ENCODE measurements at regions not wholly inside any gene's neighbourhood (a gene's known extent, or its start where the extent isn't known, plus 50 kb on each side); places are given as distances from the start of the nearest gene placed in this dataset.

DNA sequence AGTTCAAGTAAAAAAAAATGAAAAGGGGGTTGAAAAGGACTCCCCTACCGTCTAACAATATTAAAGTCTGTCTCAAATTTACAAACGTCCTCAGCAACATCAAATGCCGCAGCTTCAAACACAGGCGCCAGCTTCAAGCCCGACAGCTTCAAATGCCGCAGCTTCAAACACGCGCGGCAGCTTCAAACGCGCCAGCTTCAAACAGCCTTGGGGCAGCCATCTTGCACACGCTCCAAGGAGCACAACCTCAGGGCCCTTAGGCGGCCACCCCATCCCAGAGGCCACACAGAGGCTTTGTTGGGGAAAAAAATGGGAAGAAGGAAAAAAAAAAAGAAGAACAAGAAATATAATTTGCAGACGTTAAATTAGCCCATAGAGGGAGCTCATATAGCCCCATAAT, 244.4 kb upstream of the VRK2 start:
- intact Hi-C loops (cut with micrococcal nuclease) = no loop called here
- no peaks in the 10 kb centered on the region for H3K36me3 ChIP-seq (ENCODE audit: control insufficient read depth in 2 of 2, extremely low read depth in 1 of 2, insufficient read depth in 2 of 2, low read length in 2 of 2)
- CTCF ChIA-PET = no interaction called here
- no peaks in the 10 kb centered on the region for H4K20me1 ChIP-seq (replicated peaks; ENCODE audit: control insufficient read depth, extremely low read depth, insufficient read depth, low read length)
- POLR2A ChIA-PET = no interaction called here
- no peak overlapping the region for H3K4me2 ChIP-seq (ENCODE audit: insufficient read depth, low read length)
- H3K4me1 ChIP-seq (ENCODE audit: control insufficient read depth, extremely low read depth, insufficient read depth, low read length) = no peaks in the 10 kb centered on the region
- no peaks in the 10 kb centered on the region for H3K79me2 ChIP-seq (ENCODE audit: control insufficient read depth, insufficient read depth, low read length)
- H3K27me3 ChIP-seq (ENCODE audit: control insufficient read depth in 2 of 2, insufficient read depth in 2 of 2, low read length in 2 of 2) = peaks cover 0 to 5% of the 10 kb centered on the region in 2 experiments
- H3K9ac ChIP-seq (replicated peaks; ENCODE audit: extremely low read depth, insufficient read depth, low read length) = no peak overlapping the region
- no peak overlapping the region for H3K27ac ChIP-seq (ENCODE audit: insufficient read depth, low read depth, low read length)
- FAIRE-seq (no peak), DNase-seq (ENCODE audit: low read depth, low spot score) (no peak)
- TF ChIP-seq, protein P1, sequence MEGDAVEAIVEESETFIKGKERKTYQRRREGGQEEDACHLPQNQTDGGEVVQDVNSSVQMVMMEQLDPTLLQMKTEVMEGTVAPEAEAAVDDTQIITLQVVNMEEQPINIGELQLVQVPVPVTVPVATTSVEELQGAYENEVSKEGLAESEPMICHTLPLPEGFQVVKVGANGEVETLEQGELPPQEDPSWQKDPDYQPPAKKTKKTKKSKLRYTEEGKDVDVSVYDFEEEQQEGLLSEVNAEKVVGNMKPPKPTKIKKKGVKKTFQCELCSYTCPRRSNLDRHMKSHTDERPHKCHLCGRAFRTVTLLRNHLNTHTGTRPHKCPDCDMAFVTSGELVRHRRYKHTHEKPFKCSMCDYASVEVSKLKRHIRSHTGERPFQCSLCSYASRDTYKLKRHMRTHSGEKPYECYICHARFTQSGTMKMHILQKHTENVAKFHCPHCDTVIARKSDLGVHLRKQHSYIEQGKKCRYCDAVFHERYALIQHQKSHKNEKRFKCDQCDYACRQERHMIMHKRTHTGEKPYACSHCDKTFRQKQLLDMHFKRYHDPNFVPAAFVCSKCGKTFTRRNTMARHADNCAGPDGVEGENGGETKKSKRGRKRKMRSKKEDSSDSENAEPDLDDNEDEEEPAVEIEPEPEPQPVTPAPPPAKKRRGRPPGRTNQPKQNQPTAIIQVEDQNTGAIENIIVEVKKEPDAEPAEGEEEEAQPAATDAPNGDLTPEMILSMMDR (IDR thresholded peaks at IDR 0.05; ENCODE audit: extremely low read depth in 1 of 2, insufficient read depth in 1 of 2, low read depth in 1 of 2, low read length in 2 of 2) = no peak
- no peak for TF ChIP-seq EZH2 (IDR thresholded peaks at IDR 0.05; ENCODE audit: borderline replicate concordance, low read depth, low read length, severe bottlenecking)
- TF ChIP-seq MAX (IDR thresholded peaks at IDR 0.05; ENCODE audit: insufficient read depth, insufficient read length) = no peak
- TF ChIP-seq POLR2AphosphoS5 (IDR thresholded peaks at IDR 0.05; ENCODE audit: insufficient read depth, low read depth, low read length) = no peak
- no peak for TF ChIP-seq FOS (IDR thresholded peaks at IDR 0.05; ENCODE audit: borderline replicate concordance, insufficient read depth, low read length)
- no peak for TF ChIP-seq JUN (IDR thresholded peaks at IDR 0.05; ENCODE audit: borderline replicate concordance, insufficient read depth, insufficient read length, low read depth)
- TF ChIP-seq MYC (IDR thresholded peaks at IDR 0.05; ENCODE audit: low read depth, low read length) = no peak
- no peak for TF ChIP-seq GATA2 (IDR thresholded peaks at IDR 0.05; ENCODE audit: insufficient read depth, insufficient read length, low read depth, low read length)
- TF ChIP-seq POLR2A (IDR thresholded peaks at IDR 0.05; ENCODE audit: low read depth, low read length) = no peak
- no TSS peak for BruUV-seq (replicated peaks)
- dilution Hi-C loops (cut with MboI; ENCODE audit: extremely low pct_ligation_motif_present, low sequenced_read_pairs) = no loop called here
- H2AFZ ChIP-seq (ENCODE audit: low read depth, low read length) = no peak overlapping the region
- H3K4me3 ChIP-seq (replicated peaks in 1 of 3; ENCODE audit: insufficient read depth in 1 of 3, low read depth in 1 of 3, low read length in 3 of 3) = no peak overlapping the region
- H3K9me3 ChIP-seq (replicated peaks; ENCODE audit: control insufficient read depth, insufficient read depth, low read length) = no peaks in the 10 kb centered on the region
- no peaks in the 10 kb centered on the region for H3K9me1 ChIP-seq (replicated peaks; ENCODE audit: control insufficient read depth, extremely low read depth, insufficient read depth, low read length)

Data from endothelial cell of umbilical vein (primary cell).